GM23338 (cell line): ENCODE measurements at regions not wholly inside any gene's neighbourhood (a gene's known extent, or its start where the extent isn't known, plus 50 kb on each side); places are given as distances from the start of the nearest gene placed in this dataset.

Experiments
- ATAC-seq: fragments of 200-7000 bp; cut with Tn5 transposase; 3 replicates; pipeline ENCODE4 v1.9.1; 2020
- DNase-seq: peaks from one replicate; pipeline ENCODE4 v3.0.0-alpha.2; 2015; ENCODE audit warnings: low spot score
- H2AFZ ChIP-seq: fragments of 200-600 bp; sonication (generic); 2 replicates; pipeline ENCODE4 v1.8.0; 2016; ENCODE audit warnings: antibody characterized with exemption, mild to moderate bottlenecking, moderate library complexity
- H3F3A ChIP-seq: fragments of 200-600 bp; sonication (generic); replicated peaks from 2 replicates; pipeline ENCODE4 v1.8.0; 2017; ENCODE audit warnings: antibody characterized with exemption, mixed run types, low read depth
- H3K27ac ChIP-seq: fragments of 200-600 bp; sonication (generic); 2 replicates; pipeline ENCODE4 v1.6.1; 2016; ENCODE audit warnings: low read depth
- H3K27me3 ChIP-seq: fragments of 200-600 bp; sonication (generic); 2 replicates; pipeline ENCODE4 v1.8.0; 2016; ENCODE audit warnings: mild to moderate bottlenecking, mixed run types, moderate library complexity; ENCODE audit not compliant: insufficient read depth
- H3K36me3 ChIP-seq: fragments of 200-600 bp; sonication (generic); 2 replicates; pipeline ENCODE4 v1.8.0; 2016; ENCODE audit warnings: mild to moderate bottlenecking; ENCODE audit not compliant: insufficient read depth
- H3K4me1 ChIP-seq: fragments of 200-600 bp; sonication (generic); 2 replicates; pipeline ENCODE4 v1.8.0; 2016; ENCODE audit warnings: mild to moderate bottlenecking, moderate library complexity; ENCODE audit not compliant: insufficient read depth
- H3K4me2 ChIP-seq: fragments of 200-600 bp; sonication (generic); 2 replicates; pipeline ENCODE4 v1.7.1; 2017; ENCODE audit warnings: mixed run types
- H3K4me3 ChIP-seq: fragments of 200-600 bp; sonication (generic); 2 replicates; pipeline ENCODE4 v1.6.1; 2016; ENCODE audit warnings: mixed run types
- H3K79me2 ChIP-seq: fragments of 200-600 bp; sonication (generic); replicated peaks from 2 replicates; pipeline ENCODE4 v1.8.0; 2017; ENCODE audit warnings: mild to moderate bottlenecking; ENCODE audit not compliant: insufficient read depth
- H3K9me2 ChIP-seq: fragments of 200-600 bp; sonication (generic); 2 replicates; pipeline ENCODE4 v1.8.0; 2017; ENCODE audit not compliant: insufficient read depth
- H4K20me1 ChIP-seq: fragments of 200-600 bp; sonication (generic); replicated peaks from 2 replicates; pipeline ENCODE4 v1.8.0; 2017; ENCODE audit warnings: mild to moderate bottlenecking; ENCODE audit not compliant: insufficient read depth
- H3K27ac Mint-ChIP-seq: 2 replicates; pipeline ENCODE4 v1.8.0; 2020; ENCODE audit warnings: inconsistent platforms, mild to moderate bottlenecking, moderate library complexity, mixed read lengths
- H3K27me3 Mint-ChIP-seq: 3 replicates; pipeline ENCODE4 v1.8.0; 2022; ENCODE audit warnings: low read depth, mild to moderate bottlenecking, moderate library complexity, mixed read lengths, inconsistent platforms; ENCODE audit not compliant: insufficient read depth, poor library complexity
- H3K36me3 Mint-ChIP-seq: 3 replicates; pipeline ENCODE4 v1.8.0; 2021; ENCODE audit warnings: low read depth, mild to moderate bottlenecking, inconsistent platforms, moderate library complexity, mixed read lengths
- H3K4me1 Mint-ChIP-seq: 3 replicates; pipeline ENCODE4 v1.8.0; 2020; ENCODE audit warnings: mild to moderate bottlenecking, inconsistent platforms, mixed read lengths
- H3K4me3 Mint-ChIP-seq: 3 replicates; pipeline ENCODE4 v1.8.0; 2021; ENCODE audit warnings: moderate library complexity, mild to moderate bottlenecking, inconsistent platforms, mixed read lengths
- H3K9me3 Mint-ChIP-seq: 3 replicates; pipeline ENCODE4 v1.8.0; 2020; ENCODE audit warnings: moderate library complexity, mild to moderate bottlenecking, inconsistent platforms, mixed read lengths
- EZH2phosphoT487 ChIP-seq: fragments of 200-600 bp; sonication (generic); IDR thresholded peaks from one replicate; pipeline ENCODE4 v1.8.1; 2018; ENCODE audit warnings: antibody characterized with exemption; ENCODE audit not compliant: unreplicated experiment
- JUNB ChIP-seq: IDR thresholded peaks from one replicate; pipeline ENCODE4 v1.6.1; 2016; ENCODE audit warnings: antibody characterized with exemption; ENCODE audit not compliant: unreplicated experiment
- NANOG ChIP-seq: IDR thresholded peaks from 2 replicates; pipeline ENCODE4 v1.6.1; 2016; ENCODE audit warnings: antibody characterized with exemption, borderline replicate concordance
- POLR2AphosphoS5 ChIP-seq: IDR thresholded peaks from 2 replicates; pipeline ENCODE4 v1.6.1; 2016; ENCODE audit warnings: antibody characterized with exemption, low read depth
- STAT1 ChIP-seq: IDR thresholded peaks from one replicate; pipeline ENCODE4 v1.6.1; 2016; ENCODE audit warnings: antibody characterized with exemption; ENCODE audit not compliant: unreplicated experiment
- TF ChIP-seq, protein P1 (sequence below): fragments of 250-450 bp; sonication (Bioruptor Pico); IDR thresholded peaks from 2 replicates; pipeline ENCODE4 v1.5.0; 2020; ENCODE audit warnings: mild to moderate bottlenecking, moderate library complexity
- TF ChIP-seq, protein P2 (sequence below), 2 experiments: fragments of 200-600 bp in 1 of 2; sonication (generic) in 1 of 2; conservative IDR thresholded peaks; 2 replicates each; pipeline versions ENCODE4 v1.5.1 to v1.6.1; 2016 to 2017; ENCODE audit warnings: antibody characterized with exemption in 2 of 2, low read depth in 2 of 2, mild to moderate bottlenecking in 2 of 2, moderate library complexity in 1 of 2
- TF ChIP-seq, protein P3 (sequence below): IDR thresholded peaks from 2 replicates; pipeline ENCODE4 v1.6.1; 2016; ENCODE audit warnings: antibody characterized with exemption

DNA sequence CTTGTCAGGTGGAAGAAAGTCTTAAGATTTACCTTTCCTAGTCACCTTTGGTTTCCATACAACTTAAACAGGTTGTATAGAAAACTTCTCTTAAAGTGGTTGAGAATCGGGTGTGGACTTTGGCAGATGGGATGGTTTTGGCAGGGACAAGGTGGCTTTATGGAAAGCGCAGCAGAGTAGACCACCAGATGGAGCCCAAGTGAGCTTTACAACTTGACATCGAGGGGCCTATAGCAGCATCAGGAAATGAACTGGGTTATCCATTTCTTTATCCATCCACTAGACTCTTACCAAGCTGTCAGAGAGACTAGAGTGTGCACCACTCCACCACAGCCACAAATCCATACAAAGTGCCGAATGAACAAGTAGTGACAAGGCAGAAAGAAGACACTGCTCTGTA is 85.3 kb upstream of the MBNL1 start:
- Histone ChIP-seq H3K9me2 (no peaks in the 10 kb centered on the region), H3K27me3 (no peaks in the 10 kb centered on the region), H3F3A (no peaks in the 10 kb centered on the region), H3K4me1 (no peaks in the 10 kb centered on the region), H3K36me3 (no peaks in the 10 kb centered on the region), H3K27ac (no peak overlapping the region), H3K4me3 (no peak overlapping the region), H3K79me2 (no peaks in the 10 kb centered on the region), H4K20me1 (no peaks in the 10 kb centered on the region), H2AFZ (no peak overlapping the region), H3K4me2 (no peak overlapping the region)
- H3K4me1 Mint-ChIP-seq = no peaks in the 10 kb centered on the region; the same call in 2 of the 3 replicates
- H3K27me3 Mint-ChIP-seq = no peaks in the 10 kb centered on the region
- TF ChIP-seq, protein P1, sequence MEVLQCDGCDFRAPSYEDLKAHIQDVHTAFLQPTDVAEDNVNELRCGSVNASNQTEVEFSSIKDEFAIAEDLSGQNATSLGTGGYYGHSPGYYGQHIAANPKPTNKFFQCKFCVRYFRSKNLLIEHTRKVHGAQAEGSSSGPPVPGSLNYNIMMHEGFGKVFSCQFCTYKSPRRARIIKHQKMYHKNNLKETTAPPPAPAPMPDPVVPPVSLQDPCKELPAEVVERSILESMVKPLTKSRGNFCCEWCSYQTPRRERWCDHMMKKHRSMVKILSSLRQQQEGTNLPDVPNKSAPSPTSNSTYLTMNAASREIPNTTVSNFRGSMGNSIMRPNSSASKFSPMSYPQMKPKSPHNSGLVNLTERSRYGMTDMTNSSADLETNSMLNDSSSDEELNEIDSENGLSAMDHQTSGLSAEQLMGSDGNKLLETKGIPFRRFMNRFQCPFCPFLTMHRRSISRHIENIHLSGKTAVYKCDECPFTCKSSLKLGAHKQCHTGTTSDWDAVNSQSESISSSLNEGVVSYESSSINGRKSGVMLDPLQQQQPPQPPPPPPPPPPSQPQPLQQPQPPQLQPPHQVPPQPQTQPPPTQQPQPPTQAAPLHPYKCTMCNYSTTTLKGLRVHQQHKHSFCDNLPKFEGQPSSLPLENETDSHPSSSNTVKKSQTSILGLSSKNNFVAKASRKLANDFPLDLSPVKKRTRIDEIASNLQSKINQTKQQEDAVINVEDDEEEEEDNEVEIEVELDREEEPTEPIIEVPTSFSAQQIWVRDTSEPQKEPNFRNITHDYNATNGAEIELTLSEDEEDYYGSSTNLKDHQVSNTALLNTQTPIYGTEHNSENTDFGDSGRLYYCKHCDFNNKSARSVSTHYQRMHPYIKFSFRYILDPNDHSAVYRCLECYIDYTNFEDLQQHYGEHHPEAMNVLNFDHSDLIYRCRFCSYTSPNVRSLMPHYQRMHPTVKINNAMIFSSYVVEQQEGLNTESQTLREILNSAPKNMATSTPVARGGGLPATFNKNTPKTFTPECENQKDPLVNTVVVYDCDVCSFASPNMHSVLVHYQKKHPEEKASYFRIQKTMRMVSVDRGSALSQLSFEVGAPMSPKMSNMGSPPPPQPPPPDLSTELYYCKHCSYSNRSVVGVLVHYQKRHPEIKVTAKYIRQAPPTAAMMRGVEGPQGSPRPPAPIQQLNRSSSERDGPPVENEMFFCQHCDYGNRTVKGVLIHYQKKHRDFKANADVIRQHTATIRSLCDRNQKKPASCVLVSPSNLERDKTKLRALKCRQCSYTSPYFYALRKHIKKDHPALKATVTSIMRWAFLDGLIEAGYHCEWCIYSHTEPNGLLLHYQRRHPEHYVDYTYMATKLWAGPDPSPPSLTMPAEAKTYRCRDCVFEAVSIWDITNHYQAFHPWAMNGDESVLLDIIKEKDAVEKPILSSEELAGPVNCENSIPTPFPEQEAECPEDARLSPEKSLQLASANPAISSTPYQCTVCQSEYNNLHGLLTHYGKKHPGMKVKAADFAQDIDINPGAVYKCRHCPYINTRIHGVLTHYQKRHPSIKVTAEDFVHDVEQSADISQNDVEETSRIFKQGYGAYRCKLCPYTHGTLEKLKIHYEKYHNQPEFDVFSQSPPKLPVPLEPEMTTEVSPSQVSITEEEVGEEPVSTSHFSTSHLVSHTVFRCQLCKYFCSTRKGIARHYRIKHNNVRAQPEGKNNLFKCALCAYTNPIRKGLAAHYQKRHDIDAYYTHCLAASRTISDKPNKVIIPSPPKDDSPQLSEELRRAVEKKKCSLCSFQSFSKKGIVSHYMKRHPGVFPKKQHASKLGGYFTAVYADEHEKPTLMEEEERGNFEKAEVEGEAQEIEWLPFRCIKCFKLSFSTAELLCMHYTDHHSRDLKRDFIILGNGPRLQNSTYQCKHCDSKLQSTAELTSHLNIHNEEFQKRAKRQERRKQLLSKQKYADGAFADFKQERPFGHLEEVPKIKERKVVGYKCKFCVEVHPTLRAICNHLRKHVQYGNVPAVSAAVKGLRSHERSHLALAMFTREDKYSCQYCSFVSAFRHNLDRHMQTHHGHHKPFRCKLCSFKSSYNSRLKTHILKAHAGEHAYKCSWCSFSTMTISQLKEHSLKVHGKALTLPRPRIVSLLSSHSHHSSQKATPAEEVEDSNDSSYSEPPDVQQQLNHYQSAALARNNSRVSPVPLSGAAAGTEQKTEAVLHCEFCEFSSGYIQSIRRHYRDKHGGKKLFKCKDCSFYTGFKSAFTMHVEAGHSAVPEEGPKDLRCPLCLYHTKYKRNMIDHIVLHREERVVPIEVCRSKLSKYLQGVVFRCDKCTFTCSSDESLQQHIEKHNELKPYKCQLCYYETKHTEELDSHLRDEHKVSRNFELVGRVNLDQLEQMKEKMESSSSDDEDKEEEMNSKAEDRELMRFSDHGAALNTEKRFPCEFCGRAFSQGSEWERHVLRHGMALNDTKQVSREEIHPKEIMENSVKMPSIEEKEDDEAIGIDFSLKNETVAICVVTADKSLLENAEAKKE (CRISPR knock-in tag) = no peak
- TF ChIP-seq, protein P2, sequence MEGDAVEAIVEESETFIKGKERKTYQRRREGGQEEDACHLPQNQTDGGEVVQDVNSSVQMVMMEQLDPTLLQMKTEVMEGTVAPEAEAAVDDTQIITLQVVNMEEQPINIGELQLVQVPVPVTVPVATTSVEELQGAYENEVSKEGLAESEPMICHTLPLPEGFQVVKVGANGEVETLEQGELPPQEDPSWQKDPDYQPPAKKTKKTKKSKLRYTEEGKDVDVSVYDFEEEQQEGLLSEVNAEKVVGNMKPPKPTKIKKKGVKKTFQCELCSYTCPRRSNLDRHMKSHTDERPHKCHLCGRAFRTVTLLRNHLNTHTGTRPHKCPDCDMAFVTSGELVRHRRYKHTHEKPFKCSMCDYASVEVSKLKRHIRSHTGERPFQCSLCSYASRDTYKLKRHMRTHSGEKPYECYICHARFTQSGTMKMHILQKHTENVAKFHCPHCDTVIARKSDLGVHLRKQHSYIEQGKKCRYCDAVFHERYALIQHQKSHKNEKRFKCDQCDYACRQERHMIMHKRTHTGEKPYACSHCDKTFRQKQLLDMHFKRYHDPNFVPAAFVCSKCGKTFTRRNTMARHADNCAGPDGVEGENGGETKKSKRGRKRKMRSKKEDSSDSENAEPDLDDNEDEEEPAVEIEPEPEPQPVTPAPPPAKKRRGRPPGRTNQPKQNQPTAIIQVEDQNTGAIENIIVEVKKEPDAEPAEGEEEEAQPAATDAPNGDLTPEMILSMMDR (conservative IDR thresholded peaks at IDR 0.05; ENCODE audit: low read depth in 2 of 2) = peak; percentile 65 to 83
- DNase-seq = peak; percentile 73
- no peaks in the 10 kb centered on the region for H3K9me3 Mint-ChIP-seq
- no peak overlapping the region for H3K4me3 Mint-ChIP-seq
- peak; percentile 93 for ATAC-seq
- no peak overlapping the region for H3K27ac Mint-ChIP-seq
- H3K36me3 Mint-ChIP-seq = no peaks in the 10 kb centered on the region

DNA sequence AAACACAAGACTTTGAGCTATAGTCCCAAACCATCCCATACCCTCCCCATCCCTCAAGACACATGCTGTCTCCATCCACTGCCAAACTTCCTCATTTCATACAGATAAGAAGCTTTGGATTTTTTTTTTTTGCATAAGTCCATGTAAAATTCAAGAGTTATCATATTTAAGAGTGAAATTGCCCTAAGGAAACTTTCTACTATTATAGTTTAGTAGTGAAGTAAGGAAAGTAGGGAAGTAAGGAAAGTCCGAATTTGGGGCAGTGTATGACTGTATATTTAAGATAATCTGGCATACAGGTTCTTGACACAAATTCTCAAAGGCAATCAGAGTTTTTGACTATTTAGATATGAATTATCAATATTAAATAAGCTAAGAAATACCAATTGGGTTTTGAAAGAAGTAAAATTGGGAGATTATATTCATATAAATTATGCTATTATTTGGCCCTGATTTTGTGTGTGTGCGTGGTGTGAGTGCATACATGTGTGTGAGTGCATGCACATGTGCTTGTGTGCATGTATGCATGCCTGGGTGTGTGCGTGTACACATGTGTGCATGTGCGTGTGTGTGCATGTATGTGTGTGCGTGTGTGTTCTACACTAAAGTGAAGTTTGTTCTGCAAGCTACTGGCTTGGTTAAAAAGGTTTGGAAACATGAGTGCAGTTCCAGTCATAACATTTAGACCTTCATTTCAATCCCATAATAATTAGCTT is 83.6 kb upstream of the MBNL1 start:
- Histone ChIP-seq H3K79me2 (no peaks in the 10 kb centered on the region), H4K20me1 (no peaks in the 10 kb centered on the region), H2AFZ (no peak overlapping the region; the same call in 1 of the 2 replicates), H3K27me3 (no peaks in the 10 kb centered on the region), H3K9me2 (no peaks in the 10 kb centered on the region), H3K4me1 (no peaks in the 10 kb centered on the region), H3K4me3 (no peak overlapping the region), H3F3A (no peaks in the 10 kb centered on the region), H3K36me3 (no peaks in the 10 kb centered on the region), H3K27ac (no peak overlapping the region), H3K4me2 (no peak overlapping the region)
- no peaks in the 10 kb centered on the region for H3K27me3 Mint-ChIP-seq
- no peak overlapping the region for H3K4me3 Mint-ChIP-seq
- H3K4me1 Mint-ChIP-seq = no peaks in the 10 kb centered on the region; the same call in 2 of the 3 replicates
- H3K27ac Mint-ChIP-seq = no peak overlapping the region
- ATAC-seq (no peak), DNase-seq (no peak)
- H3K9me3 Mint-ChIP-seq = no peaks in the 10 kb centered on the region
- no peaks in the 10 kb centered on the region for H3K36me3 Mint-ChIP-seq
- TF ChIP-seq POLR2AphosphoS5 = no peak
- no peak for TF ChIP-seq JUNB
- TF ChIP-seq NANOG = no peak
- TF ChIP-seq, protein P2 (conservative IDR thresholded peaks at IDR 0.05; ENCODE audit: low read depth in 2 of 2) = no peak
- TF ChIP-seq, protein P3, sequence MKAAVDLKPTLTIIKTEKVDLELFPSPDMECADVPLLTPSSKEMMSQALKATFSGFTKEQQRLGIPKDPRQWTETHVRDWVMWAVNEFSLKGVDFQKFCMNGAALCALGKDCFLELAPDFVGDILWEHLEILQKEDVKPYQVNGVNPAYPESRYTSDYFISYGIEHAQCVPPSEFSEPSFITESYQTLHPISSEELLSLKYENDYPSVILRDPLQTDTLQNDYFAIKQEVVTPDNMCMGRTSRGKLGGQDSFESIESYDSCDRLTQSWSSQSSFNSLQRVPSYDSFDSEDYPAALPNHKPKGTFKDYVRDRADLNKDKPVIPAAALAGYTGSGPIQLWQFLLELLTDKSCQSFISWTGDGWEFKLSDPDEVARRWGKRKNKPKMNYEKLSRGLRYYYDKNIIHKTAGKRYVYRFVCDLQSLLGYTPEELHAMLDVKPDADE = no peak
- TF ChIP-seq EZH2phosphoT487 = no peak
- no peak for TF ChIP-seq STAT1
